ENCODE measurements at regions not wholly inside any gene's neighbourhood (a gene's known extent, or its start where the extent isn't known, plus 50 kb on each side); places are given as distances from the start of the nearest gene placed in this dataset.

GRCh38 chr6:103507052-103507451, 1352.7 kb downstream of the HACE1 start:
- no TSS peak for BruUV-seq (replicated peaks)
- no peaks in the 10 kb centered on the region for H3K9me3 ChIP-seq (replicated peaks; ENCODE audit: control insufficient read depth, insufficient read depth, low read length)
- no peaks in the 10 kb centered on the region for H3K9me1 ChIP-seq (replicated peaks; ENCODE audit: control insufficient read depth, extremely low read depth, insufficient read depth, low read length)
- H3K27me3 ChIP-seq (ENCODE audit: control insufficient read depth in 2 of 2, insufficient read depth in 2 of 2, low read length in 2 of 2) = no peaks in the 10 kb centered on the region
- no peak overlapping the region for H3K4me3 ChIP-seq (replicated peaks in 1 of 3; ENCODE audit: insufficient read depth in 1 of 3, low read depth in 1 of 3, low read length in 3 of 3)
- intact Hi-C loops (cut with micrococcal nuclease) (no loop called here), dilution Hi-C loops (cut with MboI; ENCODE audit: extremely low pct_ligation_motif_present, low sequenced_read_pairs) (no loop called here)
- DNase-seq (ENCODE audit: low read depth, low spot score) (no peak), FAIRE-seq (no peak)
- H2AFZ ChIP-seq (ENCODE audit: low read depth, low read length) = no peak overlapping the region
- H3K4me2 ChIP-seq (ENCODE audit: insufficient read depth, low read length) = no peak overlapping the region
- no peak overlapping the region for H3K27ac ChIP-seq (ENCODE audit: insufficient read depth, low read depth, low read length)
- no peaks in the 10 kb centered on the region for H3K36me3 ChIP-seq (ENCODE audit: control insufficient read depth in 2 of 2, extremely low read depth in 1 of 2, insufficient read depth in 2 of 2, low read length in 2 of 2)
- no peaks in the 10 kb centered on the region for H3K4me1 ChIP-seq (ENCODE audit: control insufficient read depth, extremely low read depth, insufficient read depth, low read length)
- no peak overlapping the region for H3K9ac ChIP-seq (replicated peaks; ENCODE audit: extremely low read depth, insufficient read depth, low read length)
- ChIA-PET CTCF (no interaction called here), POLR2A (no interaction called here)
- no peak for TF ChIP-seq POLR2AphosphoS5 (IDR thresholded peaks at IDR 0.05; ENCODE audit: insufficient read depth, low read depth, low read length)
- TF ChIP-seq EZH2 (IDR thresholded peaks at IDR 0.05; ENCODE audit: borderline replicate concordance, low read depth, low read length, severe bottlenecking) = no peak
- no peak for TF ChIP-seq MAX (IDR thresholded peaks at IDR 0.05; ENCODE audit: insufficient read depth, insufficient read length)
- TF ChIP-seq GATA2 (IDR thresholded peaks at IDR 0.05; ENCODE audit: insufficient read depth, insufficient read length, low read depth, low read length) = no peak
- TF ChIP-seq MYC (IDR thresholded peaks at IDR 0.05; ENCODE audit: low read depth, low read length) = no peak
- no peak for TF ChIP-seq CTCF (IDR thresholded peaks at IDR 0.05; ENCODE audit: extremely low read depth in 1 of 2, insufficient read depth in 1 of 2, low read depth in 1 of 2, low read length in 2 of 2)
- H4K20me1 ChIP-seq (replicated peaks; ENCODE audit: control insufficient read depth, extremely low read depth, insufficient read depth, low read length) = no peaks in the 10 kb centered on the region
- no peaks in the 10 kb centered on the region for H3K79me2 ChIP-seq (ENCODE audit: control insufficient read depth, insufficient read depth, low read length)

- Histone ChIP-seq H3K9me1 (replicated peaks; ENCODE audit: control insufficient read depth, extremely low read depth, insufficient read depth, low read length) (no peaks in the 10 kb centered on the region), H3K4me1 (ENCODE audit: control insufficient read depth, extremely low read depth, insufficient read depth, low read length) (no peaks in the 10 kb centered on the region), H3K36me3 (ENCODE audit: control insufficient read depth in 2 of 2, extremely low read depth in 1 of 2, insufficient read depth in 2 of 2, low read length in 2 of 2) (no peaks in the 10 kb centered on the region), H3K27me3 (ENCODE audit: control insufficient read depth in 2 of 2, insufficient read depth in 2 of 2, low read length in 2 of 2) (no peaks in the 10 kb centered on the region), H3K79me2 (ENCODE audit: control insufficient read depth, insufficient read depth, low read length) (no peaks in the 10 kb centered on the region), H3K4me2 (ENCODE audit: insufficient read depth, low read length) (no peak overlapping the region), H3K4me3 (replicated peaks in 1 of 3; ENCODE audit: insufficient read depth in 1 of 3, low read depth in 1 of 3, low read length in 3 of 3) (no peak overlapping the region), H3K9ac (replicated peaks; ENCODE audit: extremely low read depth, insufficient read depth, low read length) (no peak overlapping the region), H3K9me3 (replicated peaks; ENCODE audit: control insufficient read depth, insufficient read depth, low read length) (no peaks in the 10 kb centered on the region), H4K20me1 (replicated peaks; ENCODE audit: control insufficient read depth, extremely low read depth, insufficient read depth, low read length) (no peaks in the 10 kb centered on the region), H2AFZ (ENCODE audit: low read depth, low read length) (no peak overlapping the region), H3K27ac (ENCODE audit: insufficient read depth, low read depth, low read length) (no peak overlapping the region)
- intact Hi-C loops (cut with micrococcal nuclease) = no loop called here
- no peak for FAIRE-seq
- CTCF ChIA-PET = no interaction called here
- no peak for TF ChIP-seq CTCF (IDR thresholded peaks at IDR 0.05; ENCODE audit: extremely low read depth in 1 of 2, insufficient read depth in 1 of 2, low read depth in 1 of 2, low read length in 2 of 2)
- TF ChIP-seq JUN (IDR thresholded peaks at IDR 0.05; ENCODE audit: borderline replicate concordance, insufficient read depth, insufficient read length, low read depth) = no peak
- no peak for TF ChIP-seq FOS (IDR thresholded peaks at IDR 0.05; ENCODE audit: borderline replicate concordance, insufficient read depth, low read length)
- TF ChIP-seq POLR2AphosphoS5 (IDR thresholded peaks at IDR 0.05; ENCODE audit: insufficient read depth, low read depth, low read length) = no peak
- TF ChIP-seq MAX (IDR thresholded peaks at IDR 0.05; ENCODE audit: insufficient read depth, insufficient read length) = no peak
- no peak for TF ChIP-seq MYC (IDR thresholded peaks at IDR 0.05; ENCODE audit: low read depth, low read length)
- TF ChIP-seq GATA2 (IDR thresholded peaks at IDR 0.05; ENCODE audit: insufficient read depth, insufficient read length, low read depth, low read length) = no peak
- no peak for TF ChIP-seq EZH2 (IDR thresholded peaks at IDR 0.05; ENCODE audit: borderline replicate concordance, low read depth, low read length, severe bottlenecking)
- TF ChIP-seq POLR2A (IDR thresholded peaks at IDR 0.05; ENCODE audit: low read depth, low read length) = no peak
- no peak for DNase-seq (ENCODE audit: low read depth, low spot score)
- dilution Hi-C loops (cut with MboI; ENCODE audit: extremely low pct_ligation_motif_present, low sequenced_read_pairs) = no loop called here
- POLR2A ChIA-PET = no interaction called here
- no TSS peak for BruUV-seq (replicated peaks)
Observed at GRCh38 chr6:103505155-103505518, 1354.6 kb downstream of the HACE1 start.

All from endothelial cell of umbilical vein (primary cell).